HepG2 (cell line): ENCODE measurements at regions not wholly inside any gene's neighbourhood (a gene's known extent, or its start where the extent isn't known, plus 50 kb on each side); places are given as distances from the start of the nearest gene placed in this dataset.

Source experiments
- ATAC-seq: fragments of 200-7000 bp; cut with Tn5 transposase; 3 replicates; pipeline ENCODE4 v1.9.1; 2020; ENCODE audit warnings: mild to moderate bottlenecking, moderate library complexity
- BruUV-seq: library from RNA; stranded (reverse); fragments of 400-500 nt; replicated peaks from 2 replicates; lab custom pipeline; 2021; lab: Mats Ljungman, UMichigan
- CTCF ChIA-PET: fragments of 300-600 bp; formaldehyde crosslinking; extraction: SDS; loops from one replicate; lab custom pipeline; 2021; ENCODE audit warnings: low total read pairs, inconsistent platforms, low intra/inter-chr PET ratio; lab: Yijun Ruan, JAX
- POLR2A ChIA-PET: fragments of 350-600 bp; sonication (Branson Sonifier 250); formaldehyde crosslinking; loops from one replicate; lab custom pipeline; 2020; ENCODE audit warnings: antibody characterized with exemption, inconsistent platforms; lab: Yijun Ruan, JAX
- DNase-seq: peaks from one replicate; pipeline ENCODE4 v3.0.0-alpha.2; 2015; ENCODE audit warnings: low spot score
- FAIRE-seq: peaks from 3 replicates; lab custom pipeline; 2011; peaks lifted over from hg19 to GRCh38; lab: Jason Lieb, UNC
- H2AFZ ChIP-seq: one replicate; pipeline ENCODE4 v1.6.1; 2011; ENCODE audit warnings: low read length, inconsistent platforms
- H3K27ac ChIP-seq: fragments of 300-600 bp; 3 replicates; pipeline ENCODE4 v1.8.0; 2011; ENCODE audit warnings: mixed run types, mild to moderate bottlenecking, mixed read lengths, low read length, inconsistent platforms; ENCODE audit not compliant: insufficient read depth; ENCODE audit errors: extremely low read length
- H3K27me3 ChIP-seq, 2 experiments: fragments of 200-600 bp in 1 of 2; 2 replicates in 1 of 2; 3 replicates in 1 of 2; pipeline versions ENCODE4 v1.6.0 to v1.8.0; 2011; ENCODE audit warnings: low read length in 2 of 2, mild to moderate bottlenecking in 2 of 2, moderate library complexity in 2 of 2, inconsistent platforms in 1 of 2; ENCODE audit not compliant: insufficient read depth in 2 of 2, control insufficient read depth in 1 of 2
- H3K36me3 ChIP-seq, 2 experiments: fragments of 200-600 bp in 1 of 2; replicated peaks in 1 of 2; 2 replicates in 1 of 2; 3 replicates in 1 of 2; pipeline versions ENCODE4 v1.5.1 to v1.8.0; 2011; ENCODE audit warnings: low read length in 2 of 2, inconsistent platforms in 1 of 2; ENCODE audit not compliant: insufficient read depth in 2 of 2, control insufficient read depth in 1 of 2
- H3K4me1 ChIP-seq: 2 replicates; pipeline ENCODE4 v1.5.1; 2012; ENCODE audit warnings: low read length, inconsistent platforms; ENCODE audit not compliant: insufficient read depth
- H3K4me2 ChIP-seq: 2 replicates; pipeline ENCODE4 v1.6.0; 2011; ENCODE audit warnings: low read depth, low read length, inconsistent platforms
- H3K4me3 ChIP-seq, 3 experiments: fragments of 200-600 bp in 1 of 3; sonication (generic), shearing (Covaris generic) in 1 of 3; replicated peaks in 1 of 3; 2 replicates each; pipeline ENCODE4 v1.5.1; 2011 to 2016; ENCODE audit warnings: low read length in 3 of 3, inconsistent platforms in 2 of 3, low read depth in 2 of 3, mild to moderate bottlenecking in 2 of 3, control low read depth in 1 of 3, mixed read lengths in 1 of 3; ENCODE audit not compliant: insufficient read depth in 1 of 3
- H3K79me2 ChIP-seq: one replicate; pipeline ENCODE4 v1.6.1; 2011; ENCODE audit warnings: low read length, inconsistent platforms; ENCODE audit not compliant: insufficient read depth
- H3K9ac ChIP-seq: 2 replicates; pipeline ENCODE4 v1.6.0; 2011; ENCODE audit warnings: mild to moderate bottlenecking, low read depth, low read length, inconsistent platforms; ENCODE audit not compliant: insufficient read depth
- H3K9me3 ChIP-seq: 2 replicates; pipeline ENCODE4 v1.5.1; 2012; ENCODE audit warnings: mild to moderate bottlenecking, low read length
- H4K20me1 ChIP-seq: 2 replicates; pipeline ENCODE4 v1.6.0; 2011; ENCODE audit warnings: inconsistent platforms, mild to moderate bottlenecking, low read length, moderate library complexity; ENCODE audit not compliant: insufficient read depth
- HMGXB3 ChIP-seq: sonication (generic); formaldehyde crosslinking; IDR thresholded peaks from 2 replicates; pipeline ENCODE4 v1.4.0; 2020; ENCODE audit warnings: missing genetic modification reagents, borderline replicate concordance
- HNF4A ChIP-seq: sonication (generic); formaldehyde crosslinking; IDR thresholded peaks from 2 replicates; pipeline ENCODE4 v1.4.0; 2020; ENCODE audit warnings: missing genetic modification reagents
- IRF9 ChIP-seq: sonication (generic); formaldehyde crosslinking; IDR thresholded peaks from 2 replicates; pipeline ENCODE4 v1.8.0; 2022; ENCODE audit warnings: missing genetic modification reagents, mild to moderate bottlenecking, borderline replicate concordance
- MTA1 ChIP-seq: sonication (generic); formaldehyde crosslinking; IDR thresholded peaks from 2 replicates; pipeline ENCODE4 v1.4.0; 2020; ENCODE audit warnings: missing genetic modification reagents, mild to moderate bottlenecking, borderline replicate concordance
- TCF7 ChIP-seq: sonication (generic); IDR thresholded peaks from 2 replicates; pipeline ENCODE4 v1.6.1; 2016; ENCODE audit warnings: antibody characterized with exemption, low read depth
- TEAD2 ChIP-seq: sonication (generic); formaldehyde crosslinking; IDR thresholded peaks from 2 replicates; pipeline ENCODE4 v1.9.0; 2021; ENCODE audit warnings: missing genetic modification reagents
- ZNF629 ChIP-seq: sonication (generic); formaldehyde crosslinking; conservative IDR thresholded peaks from 2 replicates; pipeline ENCODE4 v1.5.0; 2020; ENCODE audit warnings: missing genetic modification reagents
- ZNF775 ChIP-seq: sonication (generic); formaldehyde crosslinking; IDR thresholded peaks from 2 replicates; pipeline ENCODE4 v1.4.0; 2020; ENCODE audit warnings: missing genetic modification reagents, mild to moderate bottlenecking, moderate library complexity, borderline replicate concordance
- WGBS: methylation state at CpG from one replicate; pipeline ENCODE4 v1.1.6; 2017; ENCODE audit warnings: low lambda C conversion rate; 5-methylcytosine and 5-hydroxymethylcytosine counted together
- in situ Hi-C: cut with HindIII; loops from 2 replicates; pipeline ENCODE4 v1.10.0; 2017; ENCODE audit warnings: low pct_unique_long_range_greater_than_20kb; ENCODE audit not compliant: extremely low pct_ligation_motif_present
- intact Hi-C: fragments of 100-400 bp; cut with micrococcal nuclease; formaldehyde crosslinking; loops from one replicate; pipeline ENCODE4 v1.10.0; 2022; ENCODE audit not compliant: unreplicated experiment

- TF ChIP-seq IRF9 (CRISPR knock-in tag) (no peak), HMGXB3 (CRISPR knock-in tag) (no peak), ZNF775 (CRISPR knock-in tag) (no peak), MTA1 (CRISPR knock-in tag) (no peak)
- TF ChIP-seq, all 625 proteins: peak for 0
Observed at GRCh38 chr10:9950070-9950469, 1067.6 kb upstream of the CELF2 start (continued).

- no peak overlapping the region for H3K4me3 ChIP-seq
- CTCF ChIA-PET = no interaction called here
- no peak overlapping the region for H3K27ac ChIP-seq
- no peak overlapping the region for H2AFZ ChIP-seq
- 96% methylated on average over 1 of the region's 1 CpG for WGBS
- H3K4me2 ChIP-seq = no peak overlapping the region
- FAIRE-seq = no peak
- no peaks in the 10 kb centered on the region for H3K79me2 ChIP-seq
- intact Hi-C loops = no loop called here
- peaks cover 79% of the 10 kb centered on the region for H3K9me3 ChIP-seq
- no peaks in the 10 kb centered on the region for H3K36me3 ChIP-seq
- H3K4me1 ChIP-seq = no peaks in the 10 kb centered on the region
- no peak for ATAC-seq
- no peaks in the 10 kb centered on the region for H4K20me1 ChIP-seq
- H3K27me3 ChIP-seq = no peaks in the 10 kb centered on the region
- POLR2A ChIA-PET = no interaction called here
- H3K9ac ChIP-seq = no peak overlapping the region
- DNase-seq = no peak
- in situ Hi-C loops = no loop called here
- BruUV-seq = no TSS peak
- TF ChIP-seq TEAD2 (CRISPR knock-in tag) = no peak
- no peak for TF ChIP-seq HNF4A (CRISPR knock-in tag)
- TF ChIP-seq TCF7 = no peak
- TF ChIP-seq ZNF629 = no peak
Observed at GRCh38 chr10:9951481-9952257, 1066.0 kb upstream of the CELF2 start.
